Thymus (tissue), 11 donors: ENCODE measurements at regions not wholly inside any gene's neighbourhood (a gene's known extent, or its start where the extent isn't known, plus 50 kb on each side); places are given as distances from the start of the nearest gene placed in this dataset.

Experiments
- DNase-seq, 9 donors: peaks; one replicate each; pipeline ENCODE4 v3.0.0-alpha.2; 2013; ENCODE audit warnings: low spot score in 9 of 9, low read depth in 6 of 9, missing footprints in 1 of 9
- H3K27ac ChIP-seq, 2 donors: one replicate each; pipeline ENCODE4 v1.5.1; 2013; ENCODE audit warnings: control low read depth in 1 of 2, low read depth in 1 of 2, low read length in 1 of 2, mild to moderate bottlenecking in 1 of 2, moderate library complexity in 1 of 2
- H3K27me3 ChIP-seq, 2 donors: one replicate each; pipeline ENCODE4 v1.5.1; 2013; ENCODE audit warnings: low read length in 1 of 2; ENCODE audit not compliant: control insufficient read depth in 2 of 2, insufficient read depth in 1 of 2
- H3K36me3 ChIP-seq, 2 donors: one replicate each; pipeline ENCODE4 v1.5.1; 2013; ENCODE audit warnings: low read length in 1 of 2, mild to moderate bottlenecking in 1 of 2, moderate library complexity in 1 of 2; ENCODE audit not compliant: control insufficient read depth in 2 of 2, insufficient read depth in 2 of 2
- H3K4me1 ChIP-seq, 2 donors: one replicate each; pipeline ENCODE4 v1.5.1; 2013; ENCODE audit warnings: low read length in 2 of 2; ENCODE audit not compliant: control insufficient read depth in 2 of 2, insufficient read depth in 2 of 2
- H3K4me3 ChIP-seq, 2 donors: one replicate each; pipeline ENCODE4 v1.5.1; 2013; ENCODE audit warnings: low read length in 2 of 2, control low read depth in 1 of 2, mild to moderate bottlenecking in 1 of 2
- H3K9me3 ChIP-seq, 2 donors: one replicate each; pipeline ENCODE4 v1.5.1; 2013; ENCODE audit warnings: low read length in 1 of 2, mild to moderate bottlenecking in 1 of 2; ENCODE audit not compliant: control insufficient read depth in 2 of 2, insufficient read depth in 1 of 2
- WGBS: extraction: QIAGEN DNeasy Blood & Tissue Kit; methylation state at CpG from one replicate; pipeline ENCODE4 v1.1.7; 2013; 5-methylcytosine and 5-hydroxymethylcytosine counted together
- donor health status: healthy.

DNA sequence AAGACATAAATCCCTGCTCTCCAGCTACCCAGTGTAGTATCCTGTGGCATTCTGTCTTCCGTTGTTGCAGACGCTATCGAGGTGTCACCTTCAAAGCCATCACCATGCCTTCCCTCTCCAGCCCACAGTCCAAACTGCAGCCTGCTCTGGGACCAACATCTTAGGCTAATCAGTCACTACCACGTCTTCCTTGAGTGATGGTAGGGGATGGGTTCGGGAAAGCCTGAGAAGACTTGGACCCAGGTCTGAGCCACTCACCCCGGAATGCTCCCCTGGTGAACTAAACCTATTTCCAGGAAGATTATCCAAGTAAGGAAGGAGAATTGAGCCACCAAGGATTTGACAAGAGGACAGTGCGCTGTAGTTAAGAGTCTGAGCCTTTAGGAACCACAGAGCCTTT lies 52.9 kb upstream of the IRX1 start:
- Histone ChIP-seq H3K36me3 (no peaks in the 10 kb centered on the region), H3K4me1 (no peaks in the 10 kb centered on the region), H3K27ac (no peak overlapping the region), H3K4me3 (no peak overlapping the region), H3K9me3 (no peaks in the 10 kb centered on the region), H3K27me3 (no peaks in the 10 kb centered on the region)
- WGBS: 84% methylated on average over 7 of the region's 7 CpGs
- no peak for DNase-seq

GRCh38 chr5:3542158-3542557 lies 53.5 kb upstream of the IRX1 start:
- no peaks in the 10 kb centered on the region for H3K36me3 ChIP-seq
- 77% methylated on average over 3 of the region's 3 CpGs for WGBS
- no peak for DNase-seq
- H3K4me3 ChIP-seq: no peak overlapping the region
- H3K9me3 ChIP-seq: no peaks in the 10 kb centered on the region
- no peaks in the 10 kb centered on the region for H3K27me3 ChIP-seq
- no peak overlapping the region for H3K27ac ChIP-seq
- no peaks in the 10 kb centered on the region for H3K4me1 ChIP-seq

DNA sequence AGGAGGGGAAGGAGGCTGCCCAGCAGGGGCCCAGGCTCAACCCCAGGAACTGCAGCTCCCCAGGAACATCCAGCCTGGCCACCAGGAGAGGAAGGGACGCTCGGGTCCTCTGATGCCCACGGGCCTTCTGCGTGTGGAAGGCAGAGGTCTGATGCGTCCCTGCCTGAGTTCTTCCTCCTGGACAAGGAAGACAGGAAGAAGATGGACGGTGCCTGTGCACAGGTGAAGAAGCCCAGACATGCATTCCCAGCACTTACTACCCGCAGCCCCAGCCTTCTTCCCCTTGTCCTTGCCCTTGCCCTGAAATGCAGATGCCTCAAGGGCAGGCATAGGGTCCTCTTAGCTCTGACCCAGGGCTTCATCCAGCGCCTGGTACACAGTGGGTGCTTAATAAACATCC lies 56.7 kb upstream of the IRX1 start:
- 96% methylated on average over 8 of the region's 8 CpGs for WGBS
- DNase-seq: no peak

GRCh38 chr5:3537942-3538341 lies 57.7 kb upstream of the IRX1 start:
- no peak overlapping the region for H3K27ac ChIP-seq
- no peak overlapping the region for H3K4me3 ChIP-seq
- H3K4me1 ChIP-seq: no peaks in the 10 kb centered on the region
- H3K36me3 ChIP-seq: no peaks in the 10 kb centered on the region
- 95% methylated on average over 8 of the region's 8 CpGs for WGBS
- DNase-seq: no peak
- no peaks in the 10 kb centered on the region for H3K27me3 ChIP-seq
- H3K9me3 ChIP-seq: no peaks in the 10 kb centered on the region

More for the DNA sequence above, 56.7 kb upstream of the IRX1 start:
- Histone ChIP-seq H3K27ac (no peak overlapping the region), H3K36me3 (no peaks in the 10 kb centered on the region), H3K27me3 (no peaks in the 10 kb centered on the region), H3K9me3 (no peaks in the 10 kb centered on the region), H3K4me3 (no peak overlapping the region), H3K4me1 (no peaks in the 10 kb centered on the region)

DNA sequence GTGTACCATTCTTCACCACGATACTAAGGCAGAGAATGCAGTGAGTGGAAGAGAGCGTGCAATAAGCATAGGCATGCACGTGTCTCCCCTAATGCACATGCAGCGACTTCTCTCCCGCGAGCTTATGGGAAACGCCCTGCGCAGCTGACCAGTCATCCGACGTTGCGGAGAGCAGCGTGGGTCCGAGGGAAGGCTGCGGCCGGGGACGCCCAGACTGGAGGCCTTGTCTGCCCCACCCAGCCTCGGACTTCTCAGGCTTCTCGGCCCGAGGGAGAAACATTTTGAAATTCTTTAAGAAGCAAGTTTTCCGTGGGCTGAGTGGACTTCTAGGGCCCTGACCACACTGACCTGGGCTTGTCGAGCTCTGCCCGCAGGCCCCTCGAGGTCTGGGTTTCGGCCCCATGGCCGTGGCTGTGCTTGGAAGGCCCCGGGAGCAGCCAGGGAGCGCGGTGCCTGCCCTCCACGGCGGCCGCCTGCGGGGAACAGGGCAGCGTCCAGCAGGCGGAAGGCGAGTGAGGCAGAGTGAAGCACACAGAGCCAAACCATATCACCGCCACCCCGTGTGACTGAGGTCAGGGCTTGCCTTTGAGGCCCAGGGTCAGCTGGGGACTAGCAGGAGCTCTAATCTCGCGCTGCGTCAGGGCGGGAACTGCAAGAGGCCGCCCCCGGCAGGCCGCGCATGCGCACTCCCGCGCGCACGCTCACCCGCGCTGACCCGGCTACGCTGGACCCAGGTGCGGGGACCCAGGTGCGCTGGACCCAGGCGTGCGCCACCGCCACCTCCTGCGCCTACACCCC lies 60.0 kb upstream of the IRX1 start:
- Histone ChIP-seq H3K4me3 (no peak overlapping the region), H3K4me1 (no peaks in the 10 kb centered on the region), H3K27ac (no peak overlapping the region), H3K27me3 (no peaks in the 10 kb centered on the region), H3K9me3 (no peaks in the 10 kb centered on the region), H3K36me3 (no peaks in the 10 kb centered on the region)
- WGBS: 96% methylated on average over 60 of the region's 60 CpGs
- no peak for DNase-seq

DNA sequence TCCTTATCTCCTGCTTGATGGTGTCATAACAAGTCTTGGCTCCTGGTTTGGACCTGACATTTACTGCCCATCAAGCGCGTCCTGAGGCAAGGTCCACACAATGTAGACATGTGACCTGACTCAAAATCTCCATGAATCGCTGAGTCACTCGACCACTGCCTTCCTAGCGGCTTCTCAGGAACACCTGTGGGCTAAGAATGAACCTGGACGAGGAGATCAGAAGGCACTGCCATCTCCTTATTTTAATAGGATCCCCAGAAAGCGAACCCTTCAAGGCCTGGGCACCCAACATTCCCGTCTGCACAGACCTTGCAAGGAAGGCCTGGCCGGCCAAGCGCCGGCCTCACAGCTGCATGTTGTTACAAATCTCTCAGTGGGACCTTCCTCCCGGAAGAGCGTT lies 60.6 kb upstream of the IRX1 start:
- no peaks in the 10 kb centered on the region for H3K36me3 ChIP-seq
- no peaks in the 10 kb centered on the region for H3K9me3 ChIP-seq
- H3K27me3 ChIP-seq: no peaks in the 10 kb centered on the region
- no peak for DNase-seq
- no peaks in the 10 kb centered on the region for H3K4me1 ChIP-seq
- H3K4me3 ChIP-seq: no peak overlapping the region
- H3K27ac ChIP-seq: no peak overlapping the region
- 96% methylated on average over 13 of the region's 13 CpGs for WGBS

DNA sequence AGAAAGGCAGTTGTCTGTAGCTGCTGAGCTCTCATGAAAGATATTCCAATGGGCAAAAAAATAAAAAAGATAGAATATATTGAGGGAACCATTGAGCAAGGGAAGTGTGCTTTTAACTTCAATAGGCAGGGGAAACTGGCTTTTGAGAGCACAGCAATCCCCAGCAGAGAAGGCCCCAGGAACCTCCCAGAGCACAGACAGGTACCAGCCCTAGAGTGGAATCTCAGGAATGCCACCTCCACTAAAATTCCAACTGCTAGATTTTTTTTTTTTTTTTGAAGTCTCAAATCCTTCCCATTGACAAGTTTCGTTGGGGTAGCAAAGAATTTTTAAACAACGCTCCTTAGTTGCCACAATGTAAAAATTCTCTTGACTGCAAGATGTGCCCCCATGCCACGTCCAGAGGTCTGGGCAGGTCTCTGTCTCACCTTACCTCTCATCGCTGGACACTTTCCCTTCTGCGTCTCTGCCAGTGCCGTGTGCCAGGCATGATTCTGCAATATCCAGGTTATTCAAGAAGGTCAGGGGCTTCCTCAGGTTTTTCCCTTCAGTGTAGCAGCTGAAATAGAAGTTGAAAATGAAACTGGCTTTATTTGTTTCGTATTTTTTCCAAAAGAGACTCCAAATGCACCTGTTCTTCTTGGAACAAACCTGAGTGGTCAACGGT lies 64.2 kb upstream of the IRX1 start:
- H3K9me3 ChIP-seq: no peaks in the 10 kb centered on the region
- no peaks in the 10 kb centered on the region for H3K4me1 ChIP-seq
- no peak overlapping the region for H3K4me3 ChIP-seq
- H3K27ac ChIP-seq: no peak overlapping the region
- no peaks in the 10 kb centered on the region for H3K27me3 ChIP-seq
- DNase-seq: no peak
- 67% methylated on average over 8 of the region's 8 CpGs for WGBS
- H3K36me3 ChIP-seq: no peaks in the 10 kb centered on the region

- Histone ChIP-seq H3K36me3 (no peaks in the 10 kb centered on the region), H3K9me3 (no peaks in the 10 kb centered on the region), H3K27ac (no peak overlapping the region), H3K4me1 (no peaks in the 10 kb centered on the region), H3K27me3 (no peaks in the 10 kb centered on the region), H3K4me3 (no peak overlapping the region)
- WGBS: 81% methylated on average over 2 of the region's 2 CpGs
- no peak for DNase-seq
Measured at GRCh38 chr5:3530251-3530650, 65.4 kb upstream of the IRX1 start.

DNA sequence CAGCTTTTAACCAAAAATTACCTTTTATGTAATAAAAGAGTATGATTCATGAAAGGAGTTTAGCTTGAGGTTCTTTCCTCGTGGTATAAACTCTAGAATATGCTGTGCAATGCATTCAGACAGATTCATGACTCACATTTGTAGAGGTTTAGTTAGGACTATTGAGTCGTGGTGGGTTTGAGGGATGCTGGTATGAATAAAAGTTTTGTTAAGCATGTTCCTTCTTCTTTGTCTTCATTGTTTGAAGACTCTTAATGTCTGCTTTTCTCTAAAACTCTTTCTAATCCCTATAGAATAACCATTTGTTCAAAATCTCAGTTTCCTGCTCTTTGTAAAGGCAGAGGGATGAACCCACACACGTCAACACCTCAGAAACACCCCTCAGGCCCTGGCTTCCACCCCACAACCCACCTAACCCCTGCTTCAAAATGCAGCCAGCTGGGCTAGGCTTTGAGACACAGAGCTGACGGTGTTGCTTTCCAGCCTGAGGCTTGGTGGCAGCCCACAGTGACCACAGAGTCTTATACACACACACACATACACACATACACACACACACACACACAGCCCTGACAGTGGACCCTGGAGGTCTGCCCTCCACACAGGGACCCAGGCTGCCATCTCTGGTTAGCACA lies 69.0 kb upstream of the IRX1 start:
- DNase-seq: no peak
- no peak overlapping the region for H3K27ac ChIP-seq
- whole genome bisulfite sequencing: 76% methylated on average over 4 of the region's 4 CpGs
- no peaks in the 10 kb centered on the region for H3K4me1 ChIP-seq
- H3K27me3 ChIP-seq: no peaks in the 10 kb centered on the region
- H3K9me3 ChIP-seq: no peaks in the 10 kb centered on the region
- H3K36me3 ChIP-seq: no peaks in the 10 kb centered on the region
- H3K4me3 ChIP-seq: no peak overlapping the region
